Amniotic epithelial cell (primary cell): ENCODE measurements at regions not wholly inside any gene's neighbourhood (a gene's known extent, or its start where the extent isn't known, plus 50 kb on each side); places are given as distances from the start of the nearest gene placed in this dataset.
A peak's percentile ranks its signal among the peaks of the same experiment; 100 is the strongest.

ENCODE experiments used
- DNase-seq: peaks from one replicate; pipeline ENCODE4 v3.0.0-alpha.2; 2010; ENCODE audit warnings: low read depth

GRCh38 chr9:115615821-115616665 lies 498.1 kb upstream of the TNC start:
- DNase-seq = peak; percentile 89

GRCh38 chr9:115616666-115617239 lies 498.8 kb upstream of the TNC start:
- no peak for DNase-seq

- DNase-seq = no peak
Observed at GRCh38 chr9:115625251-115625650, 507.3 kb upstream of the TNC start.

DNA sequence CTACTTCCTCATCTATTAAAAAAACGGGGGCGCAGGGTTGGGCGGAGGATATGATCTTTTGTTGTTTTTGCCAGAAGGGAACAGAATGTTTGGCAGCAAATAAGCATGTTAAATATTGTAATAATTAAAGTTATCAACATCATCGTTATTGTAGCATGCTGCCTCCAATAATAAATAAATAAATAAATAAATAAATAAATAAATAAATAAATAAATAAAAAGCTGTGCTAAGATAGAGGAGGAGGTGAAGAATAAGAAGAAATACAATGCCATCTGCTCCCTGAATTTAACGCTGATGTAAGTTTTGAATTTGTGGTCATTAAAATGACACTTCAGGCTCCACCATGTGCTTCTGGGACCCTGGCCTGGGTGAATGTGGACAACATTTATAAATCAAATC lies 508.0 kb upstream of the TNC start:
- no peak for DNase-seq

DNA sequence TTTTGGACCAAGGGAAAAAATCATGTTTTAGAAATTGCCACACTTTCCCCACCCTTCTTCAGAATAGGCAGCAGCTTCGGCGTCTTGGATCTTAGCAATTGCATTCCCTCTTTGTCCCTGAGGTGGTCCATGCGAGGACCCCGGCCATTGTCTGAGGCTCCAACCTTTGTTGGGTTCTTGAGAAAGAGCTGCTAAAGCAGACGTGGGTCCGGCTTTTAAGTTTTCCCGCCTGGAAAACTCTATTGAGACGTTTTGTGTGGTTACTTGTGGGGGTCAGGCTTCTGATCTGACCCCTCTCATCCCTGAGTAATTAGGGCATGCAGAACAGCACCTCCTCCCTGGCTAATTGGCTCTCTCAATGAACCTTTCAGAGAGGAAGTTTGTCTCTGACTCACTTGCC lies 509.6 kb upstream of the TNC start:
- DNase-seq = no peak

- DNase-seq = no peak
Observed at GRCh38 chr9:115628426-115628825, 510.5 kb upstream of the TNC start.

GRCh38 chr9:115629879-115630840 lies 512.2 kb upstream of the TNC start:
- DNase-seq = no peak

GRCh38 chr9:115632391-115632790 lies 514.4 kb upstream of the TNC start:
- no peak for DNase-seq

DNA sequence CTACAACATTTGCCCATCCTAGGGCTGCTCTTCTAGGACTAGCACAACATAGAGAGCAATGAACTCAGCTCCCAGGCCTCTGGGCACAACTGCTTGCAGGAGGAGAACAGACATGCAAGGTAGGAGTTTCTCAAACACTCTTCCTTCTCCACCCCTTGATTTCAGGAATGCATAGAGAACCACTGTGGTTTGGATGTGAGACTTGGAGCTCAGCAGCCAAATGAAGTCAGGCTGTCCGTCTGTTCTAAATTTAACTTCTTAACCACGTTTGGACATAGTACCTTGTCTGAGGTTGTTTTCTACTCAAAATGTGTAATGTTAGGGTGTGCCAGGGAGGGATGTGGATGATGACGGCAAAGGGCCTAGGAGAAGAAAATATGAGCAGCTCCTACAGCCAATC lies 515.1 kb upstream of the TNC start:
- peak; percentile 68 for DNase-seq

GRCh38 chr9:115635680-115636383 lies 517.8 kb upstream of the PAPPA start:
- DNase-seq = no peak

DNA sequence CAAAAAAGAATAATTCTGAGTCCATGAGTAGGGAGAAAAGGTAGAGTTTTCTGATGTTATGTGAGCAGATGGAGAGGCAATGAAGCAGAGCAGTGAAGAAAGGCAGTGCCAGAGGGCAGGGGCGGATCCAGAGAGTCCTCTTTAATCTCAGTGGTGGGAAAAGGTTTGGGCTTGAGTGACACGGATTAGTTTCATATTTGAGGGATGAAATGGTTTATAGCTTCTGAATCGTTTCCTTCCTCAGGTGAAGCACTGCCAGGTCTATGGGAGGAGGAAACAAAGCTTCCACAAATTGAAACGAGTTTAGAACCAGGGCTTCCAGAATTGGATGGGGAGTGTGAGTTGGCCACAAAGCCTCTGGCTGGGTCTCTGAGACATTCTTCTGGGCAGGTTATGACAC lies 517.0 kb upstream of the PAPPA start:
- no peak for DNase-seq

DNA sequence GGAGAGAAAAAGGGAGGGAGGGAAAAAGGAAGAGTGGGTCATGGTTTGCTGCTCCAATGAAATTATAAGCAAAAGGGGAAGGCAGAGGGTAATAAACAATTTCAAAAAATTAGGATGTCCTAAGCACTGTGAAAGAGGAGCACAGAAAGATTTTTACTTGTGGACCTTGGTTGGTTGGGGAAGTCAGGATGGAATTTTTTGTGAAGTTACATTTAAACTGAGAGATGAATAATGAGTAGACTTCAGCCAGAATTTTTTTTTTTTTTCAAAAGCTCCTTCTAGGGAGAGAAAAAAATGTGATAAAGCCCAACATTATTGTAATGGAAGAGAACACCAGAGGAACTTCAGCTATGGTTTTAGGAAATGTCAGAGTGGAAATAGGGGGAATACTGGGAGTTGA lies 515.9 kb upstream of the PAPPA start:
- DNase-seq = no peak

- DNase-seq = peak; percentile 92
Observed at GRCh38 chr9:115640887-115641286, 512.7 kb upstream of the PAPPA start.

DNA sequence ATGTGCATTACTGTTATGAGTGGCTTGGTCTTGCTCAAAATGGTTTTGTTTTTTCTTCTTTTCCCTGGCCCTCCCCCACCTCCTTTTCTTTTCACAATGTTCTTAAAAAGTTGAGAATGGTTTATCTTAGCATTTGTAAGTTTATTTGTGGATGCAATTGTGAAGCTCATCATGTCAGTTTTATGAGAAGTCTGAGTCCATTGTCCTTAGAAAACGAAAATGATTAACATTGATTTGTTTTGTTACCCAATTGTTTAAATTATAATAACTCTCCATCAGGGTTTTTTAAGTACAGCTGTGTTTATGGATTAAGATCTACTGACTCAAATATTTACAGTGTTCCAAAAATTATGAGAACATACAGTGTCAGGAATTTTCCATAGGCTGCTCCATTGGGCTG lies 511.3 kb upstream of the PAPPA start:
- peak; percentile 25 for DNase-seq

DNA sequence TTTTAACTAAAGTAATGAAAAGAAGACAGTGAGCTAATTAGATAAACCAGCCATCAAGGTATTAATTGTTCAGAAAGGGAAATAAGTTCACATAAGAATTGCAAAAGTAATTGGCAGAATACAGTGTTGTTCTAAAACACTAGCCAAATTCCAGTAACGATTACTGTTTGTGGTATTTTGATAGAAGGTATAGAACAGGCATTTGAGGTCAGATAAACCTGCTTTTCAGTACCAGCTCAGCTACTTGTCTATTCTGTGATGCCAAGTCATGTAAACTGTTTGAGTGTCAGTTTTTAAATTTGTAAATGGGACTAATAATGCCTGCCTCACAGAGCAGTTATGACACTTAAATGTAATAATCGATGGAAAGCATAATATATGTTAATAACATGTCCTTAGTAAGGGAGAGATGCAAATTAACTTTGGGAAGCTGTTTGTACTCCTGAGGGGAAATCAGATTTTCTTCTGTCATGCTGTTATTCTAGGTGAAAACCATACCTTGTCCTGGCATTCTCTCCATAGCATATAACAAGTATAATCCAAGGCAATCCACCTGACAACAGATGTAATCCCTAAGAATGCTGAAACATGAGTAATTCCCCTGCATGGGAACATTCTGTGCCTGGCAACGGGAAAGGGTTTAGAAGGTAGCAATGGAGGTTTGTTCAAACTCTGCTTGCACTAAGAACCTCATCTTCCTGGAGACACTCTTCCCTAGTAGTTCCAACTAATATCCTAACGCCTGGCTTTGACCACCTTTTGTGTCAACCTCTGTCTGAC lies 509.5 kb upstream of the PAPPA start:
- DNase-seq = peak; percentile 81

DNA sequence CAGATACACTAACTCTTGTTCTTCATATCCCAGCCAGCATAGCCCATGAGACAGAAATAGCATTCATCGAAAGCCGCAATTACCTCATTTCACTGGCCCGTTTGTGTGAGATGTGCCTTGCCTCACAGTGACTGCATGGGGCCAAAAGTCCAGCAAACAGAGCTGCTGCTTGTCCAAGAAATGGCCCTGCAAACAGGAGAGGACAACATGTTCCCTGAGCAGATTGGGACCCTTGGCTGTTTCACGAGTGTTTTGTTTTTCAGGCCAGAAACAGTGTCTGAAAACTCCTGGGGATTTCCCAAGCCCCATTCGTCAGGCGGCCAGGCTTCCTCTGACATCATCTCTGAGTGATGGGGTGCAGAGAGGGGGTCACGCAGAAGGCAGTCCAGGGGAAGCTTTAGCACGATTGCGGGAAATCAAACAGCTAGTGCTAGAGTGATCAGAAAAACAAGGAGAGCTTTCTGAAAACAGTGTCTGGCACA lies 503.6 kb upstream of the PAPPA start:
- DNase-seq = peak; percentile 97

DNA sequence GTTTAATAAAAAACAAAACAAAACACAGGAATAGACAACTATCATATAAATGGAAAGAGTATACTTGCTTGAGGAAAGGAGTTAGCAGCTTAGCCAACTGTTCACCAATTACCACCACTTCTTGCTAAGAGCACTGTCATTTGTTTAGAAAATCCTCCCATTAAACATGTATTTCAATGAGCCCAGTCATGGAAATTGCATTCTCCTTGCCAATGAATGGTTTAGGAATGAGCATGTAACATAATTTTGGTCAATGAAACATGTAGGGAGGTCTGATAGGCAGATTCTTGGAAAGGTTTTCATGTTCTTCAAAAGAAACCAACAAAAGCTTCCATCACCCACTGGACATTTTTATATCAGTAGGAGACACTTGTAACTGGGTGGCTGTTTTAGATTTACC lies 502.8 kb upstream of the PAPPA start:
- peak; percentile 89 for DNase-seq

- peak; percentile 47 for DNase-seq
Observed at GRCh38 chr9:115651461-115651860, 502.1 kb upstream of the PAPPA start.

- DNase-seq = peak; percentile 80
Observed at GRCh38 chr9:115653171-115653606, 500.4 kb upstream of the PAPPA start.

DNA sequence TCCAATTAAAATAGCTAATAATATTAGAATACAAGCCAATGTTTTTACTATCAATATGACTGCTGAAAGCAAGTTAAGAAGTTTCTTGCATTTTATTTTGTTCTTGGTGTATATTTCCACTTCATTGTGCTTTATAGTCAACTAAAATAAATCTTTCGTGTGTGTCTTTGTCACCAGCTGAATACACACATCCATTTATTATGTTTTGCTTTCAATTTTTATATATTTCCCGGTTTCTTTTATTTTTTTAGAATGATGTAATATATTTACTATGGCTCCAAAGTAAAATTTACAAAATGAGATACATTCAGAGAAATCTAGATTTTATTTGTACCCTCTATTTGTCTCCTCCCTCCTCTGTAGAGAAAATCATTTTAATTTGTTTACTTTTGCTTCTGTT lies 495.9 kb upstream of the PAPPA start:
- DNase-seq = no peak

DNA sequence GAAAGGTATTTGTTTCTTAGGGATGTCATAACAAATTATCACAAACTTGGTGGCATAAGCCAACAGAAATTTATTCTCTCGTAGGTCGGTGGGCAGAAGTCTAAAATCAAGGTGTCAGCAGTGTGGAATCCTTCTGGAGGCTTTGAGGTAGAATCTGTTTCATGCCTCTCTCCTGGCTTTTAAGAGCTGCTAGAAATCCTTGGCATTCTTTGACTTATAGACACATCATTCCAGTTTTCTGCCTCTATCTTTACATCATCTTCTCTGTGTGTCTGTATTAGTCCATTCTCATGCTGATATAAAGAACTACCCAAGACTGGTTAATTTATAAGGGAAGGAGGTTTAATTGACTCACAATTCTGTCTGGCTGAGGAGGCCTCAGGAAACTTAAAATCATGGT lies 488.1 kb upstream of the PAPPA start:
- no peak for DNase-seq
